ENCODE measurements at regions not wholly inside any gene's neighbourhood (a gene's known extent, or its start where the extent isn't known, plus 50 kb on each side); places are given as distances from the start of the nearest gene placed in this dataset.
A peak's percentile ranks its signal among the peaks of the same experiment; 100 is the strongest.
"Not testable (repeated sequence)": the region's sequence is repeated elsewhere in the genome, so short reads cannot be mapped to it uniquely, and the experiment has no call there.

- no peak for DNase-seq
Observed at GRCh38 chr10:42883993-42884983, 101.7 kb downstream of the BMS1 start.

GRCh38 chr10:42885491-42886270, 103.1 kb downstream of the BMS1 start:
- no peak for DNase-seq

- no peak for DNase-seq
Observed at GRCh38 chr10:42887734-42888503, 105.3 kb downstream of the BMS1 start.

GRCh38 chr10:42888504-42889095, 106.0 kb downstream of the BMS1 start:
- no peak for DNase-seq

GRCh38 chr10:42896735-42897134, 114.1 kb downstream of the BMS1 start:
- no peak for DNase-seq

GRCh38 chr10:42898037-42898960, 115.7 kb downstream of the BMS1 start:
- no peak for DNase-seq

- no peak for DNase-seq
Observed at GRCh38 chr10:42899036-42899435, 116.4 kb downstream of the BMS1 start.

- DNase-seq = not testable (repeated sequence)
Observed at GRCh38 chr10:42900346-42900745, 117.8 kb downstream of the BMS1 start.

GRCh38 chr10:42911359-42911758, 128.8 kb downstream of the BMS1 start:
- DNase-seq = no peak

- no peak for DNase-seq
Observed at GRCh38 chr10:42916974-42917373, 134.4 kb downstream of the BMS1 start.

- DNase-seq = peak; percentile 10
Observed at GRCh38 chr10:42917821-42918220, 135.2 kb downstream of the BMS1 start.

GRCh38 chr10:42921951-42922350, 139.4 kb downstream of the BMS1 start:
- DNase-seq = no peak

- DNase-seq = peak; percentile 20
Observed at GRCh38 chr10:42924484-42924883, 141.9 kb downstream of the BMS1 start.

- no peak for DNase-seq
Observed at GRCh38 chr10:42926843-42927242, 144.2 kb downstream of the BMS1 start.

GRCh38 chr10:42928064-42928463, 145.5 kb downstream of the BMS1 start:
- no peak for DNase-seq

GRCh38 chr10:42929236-42929635, 146.6 kb downstream of the BMS1 start:
- DNase-seq = no peak

- DNase-seq = no peak
Observed at GRCh38 chr10:42929993-42930392, 146.9 kb upstream of the RET start.

- no peak for DNase-seq
Observed at GRCh38 chr10:42930516-42931192, 146.2 kb upstream of the RET start.

GRCh38 chr10:42932116-42932515, 144.8 kb upstream of the RET start:
- DNase-seq = no peak

- no peak for DNase-seq
Observed at GRCh38 chr10:42932735-42933447, 144.0 kb upstream of the RET start.

Measured in MV-4-11 (cell line).